Right cardiac atrium (tissue), 5 donors: ENCODE measurements at regions not wholly inside any gene's neighbourhood (a gene's known extent, or its start where the extent isn't known, plus 50 kb on each side); places are given as distances from the start of the nearest gene placed in this dataset.

Experiments
- ATAC-seq, 2 donors: fragments of 200-7000 bp; cut with Tn5 transposase; one replicate each; pipeline versions ENCODE4 v1.8.0 to v1.9.1; 2020; ENCODE audit warnings: moderate library complexity in 2 of 2, mild to moderate bottlenecking in 1 of 2
- DNase-seq, 3 donors: peaks; one replicate each; pipeline ENCODE4 v3.0.0-alpha.2; 2020
- H3K27ac ChIP-seq: one replicate; pipeline ENCODE4 v1.5.1; 2013; ENCODE audit warnings: mild to moderate bottlenecking, low read length, control low read depth, moderate library complexity
- H3K27me3 ChIP-seq: one replicate; pipeline ENCODE4 v1.6.1; 2013; ENCODE audit not compliant: control insufficient read depth, insufficient read depth
- H3K4me1 ChIP-seq: one replicate; pipeline ENCODE4 v1.6.1; 2013; ENCODE audit warnings: low read length; ENCODE audit not compliant: control insufficient read depth, insufficient read depth
- H3K4me3 ChIP-seq: one replicate; pipeline ENCODE4 v1.5.1; 2013; ENCODE audit warnings: low read length, control low read depth
- H3K9me3 ChIP-seq: one replicate; pipeline ENCODE4 v1.6.1; 2013; ENCODE audit warnings: low read length; ENCODE audit not compliant: control insufficient read depth
- WGBS: extraction: QIAGEN DNeasy Blood & Tissue Kit; methylation state at CpG from one replicate; pipeline ENCODE4 v1.1.7; 2013; 5-methylcytosine and 5-hydroxymethylcytosine counted together
- intact Hi-C, 4 donors: fragments of 100-400 bp; cut with DNase I; formaldehyde crosslinking; loops; one replicate each; pipeline versions ENCODE4 v1.11.0 to v1.14.0; 2022 to 2023
- donor health status: healthy with polysubstance abuse.
- donor health status: DM: no; HTN: yes; CAD: no.
- donor health status: DM: no; HTN: no; CAD: no.
- donor health status: DM: no; HTN: yes; CAD: no; lungs with severe emphysema.
- donor health status: DM: yes; HTN: yes; CAD: no.

- Histone ChIP-seq H3K4me1 (no peaks in the 10 kb centered on the region), H3K9me3 (no peaks in the 10 kb centered on the region), H3K27ac (no peak overlapping the region), H3K4me3 (no peak overlapping the region), H3K27me3 (no peaks in the 10 kb centered on the region)
- WGBS, result 95% methylated on average over 4 of the region's 4 CpGs
- intact Hi-C loops, result no loop called here
- ATAC-seq, result no peak
- DNase-seq, result no peak
Observed at GRCh38 chr2:18309627-18310026, 250.8 kb downstream of the RDH14 start.

GRCh38 chr2:18309188-18309587 is 251.3 kb downstream of the RDH14 start:
- ATAC-seq (no peak), DNase-seq (no peak)
- Histone ChIP-seq H3K27me3 (no peaks in the 10 kb centered on the region), H3K27ac (no peak overlapping the region), H3K4me1 (no peaks in the 10 kb centered on the region), H3K9me3 (no peaks in the 10 kb centered on the region), H3K4me3 (no peak overlapping the region)
- intact Hi-C loops, result no loop called here

GRCh38 chr2:18304849-18305248 is 255.6 kb downstream of the RDH14 start:
- intact Hi-C loops, result no loop called here
- WGBS, result 81% methylated on average over 3 of the region's 3 CpGs
- Histone ChIP-seq H3K4me1 (no peaks in the 10 kb centered on the region), H3K27me3 (no peaks in the 10 kb centered on the region), H3K4me3 (no peak overlapping the region), H3K9me3 (no peaks in the 10 kb centered on the region), H3K27ac (no peak overlapping the region)
- DNase-seq (no peak), ATAC-seq (no peak)

- intact Hi-C loops, result no loop called here
- DNase-seq, result no peak
- ATAC-seq, result no peak
- Histone ChIP-seq H3K4me1 (peaks cover 2% of the 10 kb centered on the region), H3K27ac (no peak overlapping the region), H3K4me3 (no peak overlapping the region), H3K27me3 (no peaks in the 10 kb centered on the region), H3K9me3 (no peaks in the 10 kb centered on the region)
- WGBS, result 95% methylated on average over 2 of the region's 2 CpGs
Observed at GRCh38 chr2:18301421-18302139, 258.9 kb downstream of the RDH14 start.

- H3K27me3 ChIP-seq, result no peaks in the 10 kb centered on the region
- intact Hi-C loops, result no loop called here
- peaks cover 2% of the 10 kb centered on the region for H3K4me1 ChIP-seq
- no peak overlapping the region for H3K4me3 ChIP-seq
- WGBS, result 40% methylated on average over 9 of the region's 9 CpGs
- DNase-seq (no peak), ATAC-seq (peak; percentile 56 to 68)
- H3K27ac ChIP-seq, result no peak overlapping the region
- no peaks in the 10 kb centered on the region for H3K9me3 ChIP-seq
Observed at GRCh38 chr2:18299423-18300212, 260.8 kb downstream of the RDH14 start.

- 71% methylated on average over 6 of the region's 6 CpGs for WGBS
- H3K4me1 ChIP-seq, result peaks cover 2% of the 10 kb centered on the region
- DNase-seq, result no peak
- no peak overlapping the region for H3K4me3 ChIP-seq
- no peak overlapping the region for H3K27ac ChIP-seq
- no peaks in the 10 kb centered on the region for H3K27me3 ChIP-seq
- intact Hi-C loops, result no loop called here
- no peaks in the 10 kb centered on the region for H3K9me3 ChIP-seq
- no peak for ATAC-seq
Observed at GRCh38 chr2:18297534-18298058, 262.9 kb downstream of the RDH14 start.

- no peaks in the 10 kb centered on the region for H3K9me3 ChIP-seq
Observed at GRCh38 chr2:18290386-18290785, 270.1 kb downstream of the RDH14 start.

GRCh38 chr2:18286897-18287296 is 273.6 kb downstream of the RDH14 start:
- no peak for ATAC-seq

More at GRCh38 chr2:18290386-18290785, 270.1 kb downstream of the RDH14 start:
- intact Hi-C loops, result no loop called here
- Histone ChIP-seq H3K27me3 (no peaks in the 10 kb centered on the region), H3K4me3 (no peak overlapping the region), H3K4me1 (no peaks in the 10 kb centered on the region), H3K27ac (no peak overlapping the region)
- DNase-seq, result no peak
- no peak for ATAC-seq

GRCh38 chr2:18284331-18284730 is 276.1 kb downstream of the RDH14 start:
- intact Hi-C loops, result no loop called here
- no peaks in the 10 kb centered on the region for H3K27me3 ChIP-seq
- H3K9me3 ChIP-seq, result no peaks in the 10 kb centered on the region
- H3K27ac ChIP-seq, result no peak overlapping the region
- 86% methylated on average over 4 of the region's 4 CpGs for WGBS
- H3K4me1 ChIP-seq, result no peaks in the 10 kb centered on the region
- ATAC-seq (no peak), DNase-seq (no peak)
- no peak overlapping the region for H3K4me3 ChIP-seq

More at GRCh38 chr2:18286897-18287296, 273.6 kb downstream of the RDH14 start:
- Histone ChIP-seq H3K9me3 (no peaks in the 10 kb centered on the region), H3K4me3 (no peak overlapping the region), H3K4me1 (no peaks in the 10 kb centered on the region), H3K27ac (no peak overlapping the region), H3K27me3 (no peaks in the 10 kb centered on the region)
- DNase-seq, result no peak
- intact Hi-C loops, result no loop called here

GRCh38 chr2:18282026-18282425 is 278.4 kb downstream of the RDH14 start:
- ATAC-seq (no peak), DNase-seq (no peak)
- Histone ChIP-seq H3K9me3 (no peaks in the 10 kb centered on the region), H3K4me3 (no peak overlapping the region), H3K27me3 (no peaks in the 10 kb centered on the region), H3K4me1 (no peaks in the 10 kb centered on the region), H3K27ac (no peak overlapping the region)
- intact Hi-C loops, result no loop called here

- WGBS, result 84% methylated on average over 4 of the region's 4 CpGs
- intact Hi-C loops, result no loop called here
Observed at GRCh38 chr2:18276583-18277075, 283.8 kb downstream of the RDH14 start.

More at GRCh38 chr2:18276583-18277075, 283.8 kb downstream of the RDH14 start:
- ATAC-seq (no peak), DNase-seq (no peak)
- Histone ChIP-seq H3K9me3 (no peaks in the 10 kb centered on the region), H3K27ac (no peak overlapping the region), H3K4me3 (no peak overlapping the region), H3K27me3 (no peaks in the 10 kb centered on the region), H3K4me1 (no peaks in the 10 kb centered on the region)
